ENCODE measurements at regions not wholly inside any gene's neighbourhood (a gene's known extent, or its start where the extent isn't known, plus 50 kb on each side); places are given as distances from the start of the nearest gene placed in this dataset.

GRCh38 chr11:91798240-91798639, 426.4 kb upstream of the FAT3 start:
- TF ChIP-seq POLR2A (IDR thresholded peaks at IDR 0.05; ENCODE audit: low read depth, low read length) (no peak), MAFK (IDR thresholded peaks at IDR 0.05; ENCODE audit: low read depth, low read length) (no peak), CTCF (conservative IDR thresholded peaks at IDR 0.05; ENCODE audit: low read depth, low read length) (no peak), RFX5 (IDR thresholded peaks at IDR 0.05; ENCODE audit: low read depth, low read length) (no peak), RAD21 (IDR thresholded peaks at IDR 0.05; ENCODE audit: low read length) (no peak), MAZ (IDR thresholded peaks at IDR 0.05; ENCODE audit: borderline replicate concordance, low read depth, low read length) (no peak), CEBPB (IDR thresholded peaks at IDR 0.05; ENCODE audit: low read depth, low read length) (no peak), MXI1 (IDR thresholded peaks at IDR 0.05; ENCODE audit: borderline replicate concordance, low read depth, low read length) (no peak), USF2 (IDR thresholded peaks at IDR 0.05; ENCODE audit: low read depth, low read length) (no peak), SMC3 (IDR thresholded peaks at IDR 0.05; ENCODE audit: low read depth, low read length) (no peak)

Measured in IMR-90 (cell line).